HEK293T (cell line): ENCODE measurements at regions not wholly inside any gene's neighbourhood (a gene's known extent, or its start where the extent isn't known, plus 50 kb on each side); places are given as distances from the start of the nearest gene placed in this dataset.

ENCODE experiments used
- ARNT ChIP-seq: fragments of 450-650 bp; IDR thresholded peaks from 2 replicates; pipeline ENCODE4 v1.6.1; 2017; ENCODE audit warnings: mild to moderate bottlenecking
- CTBP1 ChIP-seq: fragments of 450-650 bp; IDR thresholded peaks from 2 replicates; pipeline ENCODE4 v1.6.1; 2016; ENCODE audit warnings: borderline replicate concordance
- FOXA1 ChIP-seq: fragments of 450-650 bp; IDR thresholded peaks from 2 replicates; pipeline ENCODE4 v1.6.1; 2016; ENCODE audit warnings: mild to moderate bottlenecking
- L3MBTL2 ChIP-seq: fragments of 450-650 bp; conservative IDR thresholded peaks from 2 replicates; pipeline ENCODE4 v1.6.1; 2016; ENCODE audit warnings: mild to moderate bottlenecking
- LEF1 ChIP-seq: fragments of 450-650 bp; IDR thresholded peaks from 2 replicates; pipeline ENCODE4 v1.6.1; 2017; ENCODE audit warnings: mild to moderate bottlenecking, borderline replicate concordance
- NFRKB ChIP-seq: fragments of 450-650 bp; IDR thresholded peaks from 2 replicates; pipeline ENCODE4 v1.6.1; 2016; ENCODE audit warnings: mild to moderate bottlenecking, moderate library complexity
- SP1 ChIP-seq: fragments of 450-650 bp; IDR thresholded peaks from 2 replicates; pipeline ENCODE4 v1.6.1; 2017

- TF ChIP-seq LEF1 = no peak
- TF ChIP-seq FOXA1 = no peak
- no peak for TF ChIP-seq ARNT
- TF ChIP-seq CTBP1 = no peak
- no peak for TF ChIP-seq SP1
- no peak for TF ChIP-seq NFRKB
- TF ChIP-seq L3MBTL2 = no peak
Measured at GRCh38 chr3:139180489-139180888, 135.8 kb upstream of the PRR23C start.
